ENCODE measurements at regions not wholly inside any gene's neighbourhood (a gene's known extent, or its start where the extent isn't known, plus 50 kb on each side); places are given as distances from the start of the nearest gene placed in this dataset.

DNA sequence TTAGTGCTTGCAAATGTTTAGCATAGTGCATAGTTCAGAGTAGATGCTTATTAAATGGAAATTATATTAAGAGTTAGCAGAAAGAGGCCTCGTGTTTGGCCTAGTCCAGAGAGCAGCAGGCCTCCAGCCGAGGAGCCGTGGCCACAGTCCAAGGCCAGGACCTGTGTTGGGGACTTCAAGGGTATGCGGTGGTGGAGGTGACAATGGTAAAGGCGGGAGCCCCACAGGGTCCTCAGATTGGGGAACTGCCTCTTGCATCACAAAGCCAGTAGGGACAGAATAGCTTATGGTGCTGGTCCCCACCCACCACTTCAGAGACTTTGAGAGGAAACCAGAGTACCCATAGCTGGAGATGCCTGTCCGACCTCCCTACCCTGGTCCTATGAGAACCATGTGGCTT lies 554.6 kb upstream of the RIOK2 start:
- TF ChIP-seq, protein P1, sequence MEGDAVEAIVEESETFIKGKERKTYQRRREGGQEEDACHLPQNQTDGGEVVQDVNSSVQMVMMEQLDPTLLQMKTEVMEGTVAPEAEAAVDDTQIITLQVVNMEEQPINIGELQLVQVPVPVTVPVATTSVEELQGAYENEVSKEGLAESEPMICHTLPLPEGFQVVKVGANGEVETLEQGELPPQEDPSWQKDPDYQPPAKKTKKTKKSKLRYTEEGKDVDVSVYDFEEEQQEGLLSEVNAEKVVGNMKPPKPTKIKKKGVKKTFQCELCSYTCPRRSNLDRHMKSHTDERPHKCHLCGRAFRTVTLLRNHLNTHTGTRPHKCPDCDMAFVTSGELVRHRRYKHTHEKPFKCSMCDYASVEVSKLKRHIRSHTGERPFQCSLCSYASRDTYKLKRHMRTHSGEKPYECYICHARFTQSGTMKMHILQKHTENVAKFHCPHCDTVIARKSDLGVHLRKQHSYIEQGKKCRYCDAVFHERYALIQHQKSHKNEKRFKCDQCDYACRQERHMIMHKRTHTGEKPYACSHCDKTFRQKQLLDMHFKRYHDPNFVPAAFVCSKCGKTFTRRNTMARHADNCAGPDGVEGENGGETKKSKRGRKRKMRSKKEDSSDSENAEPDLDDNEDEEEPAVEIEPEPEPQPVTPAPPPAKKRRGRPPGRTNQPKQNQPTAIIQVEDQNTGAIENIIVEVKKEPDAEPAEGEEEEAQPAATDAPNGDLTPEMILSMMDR (conservative IDR thresholded peaks at IDR 0.05) = no peak
- TF ChIP-seq ZFX (IDR thresholded peaks at IDR 0.05) = no peak

Measured in C4-2B (cell line).